ENCODE measurements at regions not wholly inside any gene's neighbourhood (a gene's known extent, or its start where the extent isn't known, plus 50 kb on each side); places are given as distances from the start of the nearest gene placed in this dataset.
A peak's percentile ranks its signal among the peaks of the same experiment; 100 is the strongest.
"Not testable (repeated sequence)": the region's sequence is repeated elsewhere in the genome, so short reads cannot be mapped to it uniquely, and the experiment has no call there.

- Histone ChIP-seq H3K27ac (replicated peaks) (peak overlapping the region; percentile 49), H3K27me3 (ENCODE audit: insufficient read depth, poor library complexity, severe bottlenecking) (no peaks in the 10 kb centered on the region), H3K4me3 (replicated peaks; ENCODE audit: insufficient read depth, low read length) (no peak overlapping the region)
- TF ChIP-seq POLR2AphosphoS5 (IDR thresholded peaks at IDR 0.05; ENCODE audit: low read depth) = no peak
- no peak for TF ChIP-seq GABPA (IDR thresholded peaks at IDR 0.05; ENCODE audit: low read depth)
- TF ChIP-seq, protein P1, sequence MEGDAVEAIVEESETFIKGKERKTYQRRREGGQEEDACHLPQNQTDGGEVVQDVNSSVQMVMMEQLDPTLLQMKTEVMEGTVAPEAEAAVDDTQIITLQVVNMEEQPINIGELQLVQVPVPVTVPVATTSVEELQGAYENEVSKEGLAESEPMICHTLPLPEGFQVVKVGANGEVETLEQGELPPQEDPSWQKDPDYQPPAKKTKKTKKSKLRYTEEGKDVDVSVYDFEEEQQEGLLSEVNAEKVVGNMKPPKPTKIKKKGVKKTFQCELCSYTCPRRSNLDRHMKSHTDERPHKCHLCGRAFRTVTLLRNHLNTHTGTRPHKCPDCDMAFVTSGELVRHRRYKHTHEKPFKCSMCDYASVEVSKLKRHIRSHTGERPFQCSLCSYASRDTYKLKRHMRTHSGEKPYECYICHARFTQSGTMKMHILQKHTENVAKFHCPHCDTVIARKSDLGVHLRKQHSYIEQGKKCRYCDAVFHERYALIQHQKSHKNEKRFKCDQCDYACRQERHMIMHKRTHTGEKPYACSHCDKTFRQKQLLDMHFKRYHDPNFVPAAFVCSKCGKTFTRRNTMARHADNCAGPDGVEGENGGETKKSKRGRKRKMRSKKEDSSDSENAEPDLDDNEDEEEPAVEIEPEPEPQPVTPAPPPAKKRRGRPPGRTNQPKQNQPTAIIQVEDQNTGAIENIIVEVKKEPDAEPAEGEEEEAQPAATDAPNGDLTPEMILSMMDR (IDR thresholded peaks at IDR 0.05; ENCODE audit: insufficient read depth, low read length) = no peak
- no peak for TF ChIP-seq SPI1 (IDR thresholded peaks at IDR 0.05; ENCODE audit: borderline replicate concordance, low read depth)
- TF ChIP-seq, protein P2, sequence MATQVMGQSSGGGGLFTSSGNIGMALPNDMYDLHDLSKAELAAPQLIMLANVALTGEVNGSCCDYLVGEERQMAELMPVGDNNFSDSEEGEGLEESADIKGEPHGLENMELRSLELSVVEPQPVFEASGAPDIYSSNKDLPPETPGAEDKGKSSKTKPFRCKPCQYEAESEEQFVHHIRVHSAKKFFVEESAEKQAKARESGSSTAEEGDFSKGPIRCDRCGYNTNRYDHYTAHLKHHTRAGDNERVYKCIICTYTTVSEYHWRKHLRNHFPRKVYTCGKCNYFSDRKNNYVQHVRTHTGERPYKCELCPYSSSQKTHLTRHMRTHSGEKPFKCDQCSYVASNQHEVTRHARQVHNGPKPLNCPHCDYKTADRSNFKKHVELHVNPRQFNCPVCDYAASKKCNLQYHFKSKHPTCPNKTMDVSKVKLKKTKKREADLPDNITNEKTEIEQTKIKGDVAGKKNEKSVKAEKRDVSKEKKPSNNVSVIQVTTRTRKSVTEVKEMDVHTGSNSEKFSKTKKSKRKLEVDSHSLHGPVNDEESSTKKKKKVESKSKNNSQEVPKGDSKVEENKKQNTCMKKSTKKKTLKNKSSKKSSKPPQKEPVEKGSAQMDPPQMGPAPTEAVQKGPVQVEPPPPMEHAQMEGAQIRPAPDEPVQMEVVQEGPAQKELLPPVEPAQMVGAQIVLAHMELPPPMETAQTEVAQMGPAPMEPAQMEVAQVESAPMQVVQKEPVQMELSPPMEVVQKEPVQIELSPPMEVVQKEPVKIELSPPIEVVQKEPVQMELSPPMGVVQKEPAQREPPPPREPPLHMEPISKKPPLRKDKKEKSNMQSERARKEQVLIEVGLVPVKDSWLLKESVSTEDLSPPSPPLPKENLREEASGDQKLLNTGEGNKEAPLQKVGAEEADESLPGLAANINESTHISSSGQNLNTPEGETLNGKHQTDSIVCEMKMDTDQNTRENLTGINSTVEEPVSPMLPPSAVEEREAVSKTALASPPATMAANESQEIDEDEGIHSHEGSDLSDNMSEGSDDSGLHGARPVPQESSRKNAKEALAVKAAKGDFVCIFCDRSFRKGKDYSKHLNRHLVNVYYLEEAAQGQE (IDR thresholded peaks at IDR 0.05; ENCODE audit: insufficient replicate concordance, low read depth) = no peak
- DNase-seq (ENCODE audit: low read depth in 1 of 2, low spot score in 1 of 2) = peak; percentile 81 to 94
Measured at GRCh38 chr5:174532455-174533453, 191.6 kb upstream of the MSX2 start.

- TF ChIP-seq POLR2AphosphoS5 (IDR thresholded peaks at IDR 0.05; ENCODE audit: low read depth) (no peak), SPI1 (IDR thresholded peaks at IDR 0.05; ENCODE audit: borderline replicate concordance, low read depth) (peak; percentile 84)
- H3K4me3 ChIP-seq (replicated peaks; ENCODE audit: insufficient read depth, low read length) = no peak overlapping the region
- peak; percentile 38 to 55 for DNase-seq (ENCODE audit: low read depth in 1 of 2, low spot score in 1 of 2)
- no peaks in the 10 kb centered on the region for H3K27me3 ChIP-seq (ENCODE audit: insufficient read depth, poor library complexity, severe bottlenecking)
- no peak overlapping the region for H3K27ac ChIP-seq (replicated peaks)
Measured at GRCh38 chr5:174533751-174534241, 190.6 kb upstream of the MSX2 start.

DNA sequence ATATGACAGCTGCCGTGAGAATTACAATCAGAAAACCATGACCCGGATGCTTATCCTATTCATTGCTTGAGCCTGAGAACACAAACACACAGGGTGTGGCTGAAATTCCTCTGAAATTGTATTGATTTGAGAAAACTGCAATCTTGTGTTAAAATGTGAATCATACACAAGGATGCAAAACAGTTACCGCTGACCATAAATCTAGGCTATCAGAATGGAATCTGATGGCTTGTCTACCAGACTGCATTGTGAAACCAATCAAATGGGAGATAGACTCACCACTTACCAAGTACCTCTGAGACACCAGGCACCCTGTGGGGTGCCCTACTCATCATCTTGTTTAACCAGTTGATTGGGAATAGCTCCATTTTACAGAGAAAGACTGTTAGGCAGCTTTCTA is 188.7 kb upstream of the MSX2 start:
- H3K27me3 ChIP-seq (ENCODE audit: insufficient read depth, poor library complexity, severe bottlenecking) = no peaks in the 10 kb centered on the region
- H3K4me3 ChIP-seq (replicated peaks; ENCODE audit: insufficient read depth, low read length) = no peak overlapping the region
- TF ChIP-seq SPI1 (IDR thresholded peaks at IDR 0.05; ENCODE audit: borderline replicate concordance, low read depth) (no peak), POLR2AphosphoS5 (IDR thresholded peaks at IDR 0.05; ENCODE audit: low read depth) (no peak), GABPA (IDR thresholded peaks at IDR 0.05; ENCODE audit: low read depth) (no peak)
- TF ChIP-seq, protein P2 (IDR thresholded peaks at IDR 0.05; ENCODE audit: insufficient replicate concordance, low read depth) = no peak
- TF ChIP-seq, protein P1 (IDR thresholded peaks at IDR 0.05; ENCODE audit: insufficient read depth, low read length) = no peak
- no peak overlapping the region for H3K27ac ChIP-seq (replicated peaks)
- DNase-seq (ENCODE audit: low read depth in 1 of 2, low spot score in 1 of 2) = no peak

- not testable (repeated sequence) for H3K4me3 ChIP-seq (replicated peaks; ENCODE audit: insufficient read depth, low read length); H3K27ac ChIP-seq (replicated peaks); DNase-seq (ENCODE audit: low read depth in 1 of 2, low spot score in 1 of 2); H3K27me3 ChIP-seq (ENCODE audit: insufficient read depth, poor library complexity, severe bottlenecking)
Measured at GRCh38 chr5:174539823-174540222, 184.6 kb upstream of the MSX2 start.
